DND-41 (cell line): ENCODE measurements at regions not wholly inside any gene's neighbourhood (a gene's known extent, or its start where the extent isn't known, plus 50 kb on each side); places are given as distances from the start of the nearest gene placed in this dataset.

Source experiments
- ATAC-seq: fragments of 200-7000 bp; cut with Tn5 transposase; 3 replicates; pipeline ENCODE4 v1.9.1; 2021; ENCODE audit warnings: low read depth; ENCODE audit not compliant: insufficient read depth
- DNase-seq: peaks from one replicate; pipeline ENCODE4 v3.0.0-alpha.2; 2020
- H2AFZ ChIP-seq: 2 replicates; pipeline ENCODE4 v1.6.0; 2012; ENCODE audit warnings: low read depth, low read length
- H3K27ac ChIP-seq: 2 replicates; pipeline ENCODE4 v1.5.1; 2012; ENCODE audit warnings: low read length, inconsistent platforms
- H3K27me3 ChIP-seq: fragments of 200-600 bp; sonication (generic); 2 replicates; pipeline ENCODE4 v1.6.0; 2012; ENCODE audit warnings: low read length, mild to moderate bottlenecking, inconsistent platforms; ENCODE audit not compliant: insufficient read depth, poor library complexity
- H3K36me3 ChIP-seq: 2 replicates; pipeline ENCODE4 v1.5.1; 2012; ENCODE audit warnings: low read length, inconsistent platforms; ENCODE audit not compliant: insufficient read depth
- H3K4me1 ChIP-seq: 2 replicates; pipeline ENCODE4 v1.5.1; 2012; ENCODE audit warnings: mild to moderate bottlenecking, low read length; ENCODE audit not compliant: insufficient read depth
- H3K4me2 ChIP-seq: 2 replicates; pipeline ENCODE4 v1.6.0; 2012; ENCODE audit warnings: mild to moderate bottlenecking, moderate library complexity, low read length, inconsistent platforms; ENCODE audit not compliant: insufficient read depth
- H3K4me3 ChIP-seq, 2 experiments: fragments of 200-600 bp in 1 of 2; shearing (Covaris generic) in 1 of 2; 2 replicates each; pipeline ENCODE4 v1.5.1; 2012 to 2016; ENCODE audit warnings: inconsistent platforms in 2 of 2, low read length in 2 of 2, mild to moderate bottlenecking in 2 of 2, low read depth in 1 of 2, moderate library complexity in 1 of 2
- H3K79me2 ChIP-seq: 2 replicates; pipeline ENCODE4 v1.6.0; 2012; ENCODE audit warnings: low read length, inconsistent platforms; ENCODE audit not compliant: insufficient read depth
- H3K9ac ChIP-seq: 2 replicates; pipeline ENCODE4 v1.6.0; 2012; ENCODE audit warnings: low read depth, mild to moderate bottlenecking, inconsistent platforms, low read length, moderate library complexity
- H3K9me3 ChIP-seq: 2 replicates; pipeline ENCODE4 v1.5.1; 2012; ENCODE audit warnings: low read length, moderate library complexity, mild to moderate bottlenecking, inconsistent platforms; ENCODE audit not compliant: insufficient read depth, severe bottlenecking
- H4K20me1 ChIP-seq: 2 replicates; pipeline ENCODE4 v1.6.0; 2012; ENCODE audit warnings: low read length; ENCODE audit not compliant: insufficient read depth
- CTCF ChIP-seq: IDR thresholded peaks from 2 replicates; pipeline ENCODE4 v1.5.1; 2012; ENCODE audit warnings: borderline replicate concordance, low read length, moderate library complexity, mild to moderate bottlenecking; ENCODE audit not compliant: poor library complexity, severe bottlenecking; ENCODE audit errors: extremely low read depth
- EZH2 ChIP-seq: IDR thresholded peaks from 3 replicates; pipeline ENCODE4 v1.6.1; 2012; ENCODE audit warnings: borderline replicate concordance, low read depth, mild to moderate bottlenecking, moderate library complexity, low read length, inconsistent platforms; ENCODE audit not compliant: severe bottlenecking

- Histone ChIP-seq H3K36me3 (no peaks in the 10 kb centered on the region), H3K4me2 (no peak overlapping the region), H4K20me1 (no peaks in the 10 kb centered on the region), H3K4me1 (no peaks in the 10 kb centered on the region), H3K9me3 (no peaks in the 10 kb centered on the region), H2AFZ (no peak overlapping the region), H3K79me2 (no peaks in the 10 kb centered on the region), H3K27me3 (no peaks in the 10 kb centered on the region), H3K4me3 (no peak overlapping the region), H3K9ac (no peak overlapping the region), H3K27ac (no peak overlapping the region)
- TF ChIP-seq EZH2 (no peak), CTCF (no peak)
- ATAC-seq (no peak), DNase-seq (no peak)
Measured at GRCh38 chr9:28620661-28621060, 1047.4 kb upstream of the C9orf72 start.

GRCh38 chr9:28624771-28625170 is 1051.5 kb upstream of the C9orf72 start:
- no peak overlapping the region for H3K4me3 ChIP-seq
- TF ChIP-seq CTCF, result no peak
- TF ChIP-seq EZH2, result no peak
- no peaks in the 10 kb centered on the region for H3K27me3 ChIP-seq
- H3K36me3 ChIP-seq, result no peaks in the 10 kb centered on the region
- H3K27ac ChIP-seq, result no peak overlapping the region
- no peaks in the 10 kb centered on the region for H3K9me3 ChIP-seq
- no peak overlapping the region for H3K9ac ChIP-seq
- DNase-seq (no peak), ATAC-seq (no peak)
- H4K20me1 ChIP-seq, result no peaks in the 10 kb centered on the region
- H3K79me2 ChIP-seq, result no peaks in the 10 kb centered on the region
- no peaks in the 10 kb centered on the region for H3K4me1 ChIP-seq
- no peak overlapping the region for H2AFZ ChIP-seq
- no peak overlapping the region for H3K4me2 ChIP-seq

GRCh38 chr9:28628031-28628430 is 1054.8 kb upstream of the C9orf72 start:
- ATAC-seq, result no peak
- Histone ChIP-seq H3K79me2 (no peaks in the 10 kb centered on the region), H2AFZ (no peak overlapping the region), H4K20me1 (no peaks in the 10 kb centered on the region), H3K4me2 (no peak overlapping the region), H3K27ac (no peak overlapping the region), H3K36me3 (no peaks in the 10 kb centered on the region), H3K27me3 (no peaks in the 10 kb centered on the region), H3K9ac (no peak overlapping the region), H3K4me1 (no peaks in the 10 kb centered on the region), H3K9me3 (no peaks in the 10 kb centered on the region), H3K4me3 (no peak overlapping the region)
- TF ChIP-seq EZH2 (no peak), CTCF (no peak)
- no peak for DNase-seq

GRCh38 chr9:28648723-28649122 is 1075.4 kb upstream of the C9orf72 start:
- Histone ChIP-seq H3K4me3 (no peak overlapping the region), H3K27ac (no peak overlapping the region), H3K4me1 (no peaks in the 10 kb centered on the region), H4K20me1 (no peaks in the 10 kb centered on the region), H3K9ac (no peak overlapping the region), H2AFZ (no peak overlapping the region), H3K79me2 (no peaks in the 10 kb centered on the region), H3K9me3 (no peaks in the 10 kb centered on the region), H3K4me2 (no peak overlapping the region), H3K36me3 (no peaks in the 10 kb centered on the region), H3K27me3 (no peaks in the 10 kb centered on the region)
- peak; percentile 4 for TF ChIP-seq CTCF
- no peak for TF ChIP-seq EZH2
- DNase-seq (no peak), ATAC-seq (no peak)
